Mucosa of descending colon (tissue), 3 donors: ENCODE measurements at regions not wholly inside any gene's neighbourhood (a gene's known extent, or its start where the extent isn't known, plus 50 kb on each side); places are given as distances from the start of the nearest gene placed in this dataset.

ENCODE experiments used
- ATAC-seq: fragments of 200-7000 bp; cut with Tn5 transposase; one replicate; pipeline ENCODE4 v1.9.1; 2020; ENCODE audit warnings: mild to moderate bottlenecking, moderate library complexity
- DNase-seq, 3 donors: peaks; one replicate each; pipeline ENCODE4 v3.0.0-alpha.2; 2020
- H3K36me3 ChIP-seq: fragments of 200-600 bp; one replicate; pipeline ENCODE4 v1.8.0; 2021; ENCODE audit warnings: low read depth, mild to moderate bottlenecking
- H3K4me1 ChIP-seq: fragments of 200-600 bp; one replicate; pipeline ENCODE4 v1.8.0; 2021; ENCODE audit warnings: low read depth, mild to moderate bottlenecking
- H3K4me3 ChIP-seq: fragments of 200-600 bp; one replicate; pipeline ENCODE4 v1.8.0; 2021; ENCODE audit warnings: mild to moderate bottlenecking
- H3K9me3 ChIP-seq: fragments of 200-600 bp; one replicate; pipeline ENCODE4 v1.8.0; 2021; ENCODE audit warnings: mild to moderate bottlenecking
- CTCF ChIP-seq: fragments of 200-600 bp; IDR thresholded peaks from one replicate; pipeline ENCODE4 v1.8.0; 2022; ENCODE audit warnings: antibody characterized with exemption, mild to moderate bottlenecking
- intact Hi-C, 2 donors: fragments of 100-400 bp; cut with DNase I in 1 of 2; cut with micrococcal nuclease in 1 of 2; formaldehyde crosslinking; loops; one replicate each; pipeline versions ENCODE4 v1.11.0 to v1.11.1; 2022; cut with DNase I, micrococcal nuclease
- donor health status: DM: no; HTN: no; CAD: no; lungs with moderate emphysema.
- donor health status: DM: no; HTN: no; CAD: no.
- donor health status: DM: no; HTN: yes; CAD: no.

DNA sequence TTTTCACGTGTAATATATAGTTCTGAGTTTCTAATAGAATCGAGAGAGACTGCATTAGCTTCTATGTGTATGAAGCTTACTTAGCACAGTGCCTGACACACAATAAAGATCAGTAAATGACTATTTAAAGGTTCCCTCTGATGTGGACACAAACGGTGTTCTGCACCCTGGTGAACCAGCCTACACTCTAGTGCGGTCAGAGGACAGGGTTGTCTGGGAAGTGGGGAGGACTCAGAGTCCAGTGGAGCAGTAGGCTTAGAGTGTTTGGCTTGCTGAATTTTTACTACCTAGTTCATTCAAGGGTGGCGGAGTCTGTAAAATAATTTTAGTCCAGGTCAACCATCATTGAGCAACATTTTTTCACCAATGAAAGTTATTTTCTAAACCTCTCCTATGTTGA, 77.8 kb downstream of the DIPK2A start:
- TF ChIP-seq CTCF = no peak
- Histone ChIP-seq H3K9me3 (no peaks in the 10 kb centered on the region), H3K4me3 (no peak overlapping the region), H3K36me3 (no peaks in the 10 kb centered on the region), H3K4me1 (no peaks in the 10 kb centered on the region)
- ATAC-seq (no peak), DNase-seq (no peak)
- intact Hi-C loops = no loop called here

GRCh38 chr3:144051211-144051610, 79.6 kb downstream of the DIPK2A start:
- intact Hi-C loops = no loop called here
- Histone ChIP-seq H3K4me1 (no peaks in the 10 kb centered on the region), H3K9me3 (no peaks in the 10 kb centered on the region), H3K4me3 (no peak overlapping the region), H3K36me3 (no peaks in the 10 kb centered on the region)
- DNase-seq (no peak), ATAC-seq (no peak)
- no peak for TF ChIP-seq CTCF

DNA sequence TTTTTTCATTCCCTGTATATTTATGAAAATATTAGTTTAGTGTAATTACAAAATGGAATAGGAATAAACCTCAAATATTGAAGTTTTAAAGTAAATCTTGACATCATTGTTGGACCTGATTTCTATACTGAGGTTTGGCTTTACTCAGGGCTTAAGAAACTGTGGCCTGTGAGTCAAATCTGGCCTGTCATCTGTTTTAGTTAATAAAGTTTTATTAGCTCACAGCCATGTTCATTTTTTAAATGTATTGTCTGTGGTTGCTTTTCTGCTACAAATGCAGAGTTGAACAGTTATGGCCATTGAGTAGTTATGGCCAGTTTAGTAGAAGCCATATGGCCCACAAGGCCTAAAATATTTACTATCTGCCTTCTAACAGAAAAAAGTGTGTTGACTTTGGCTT, 80.7 kb downstream of the DIPK2A start:
- no peak for ATAC-seq
- no peak for TF ChIP-seq CTCF
- no peak for DNase-seq
- no peak overlapping the region for H3K4me3 ChIP-seq
- no peaks in the 10 kb centered on the region for H3K36me3 ChIP-seq
- no peaks in the 10 kb centered on the region for H3K4me1 ChIP-seq
- H3K9me3 ChIP-seq = no peaks in the 10 kb centered on the region
- intact Hi-C loops = no loop called here

DNA sequence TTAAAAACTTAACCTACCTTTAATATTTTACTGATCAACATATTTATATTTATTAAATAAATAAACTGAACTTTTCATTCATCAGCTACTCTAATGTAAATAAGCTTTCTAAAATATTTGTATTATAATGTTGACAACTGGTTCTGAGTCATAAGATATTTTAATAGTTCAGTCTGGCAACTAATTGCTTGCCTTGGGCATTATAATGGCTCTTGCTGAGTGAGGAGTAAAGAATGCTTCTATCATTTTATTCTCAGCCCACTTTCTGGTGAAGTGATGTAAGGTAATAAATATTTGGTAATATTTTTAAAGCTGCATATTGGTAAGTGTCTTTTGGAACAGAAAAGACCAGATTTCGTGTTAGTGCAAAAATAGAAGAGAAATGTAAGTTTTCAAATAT, 81.5 kb downstream of the DIPK2A start:
- Histone ChIP-seq H3K36me3 (no peaks in the 10 kb centered on the region), H3K9me3 (no peaks in the 10 kb centered on the region), H3K4me1 (no peaks in the 10 kb centered on the region), H3K4me3 (no peak overlapping the region)
- no peak for DNase-seq
- no peak for TF ChIP-seq CTCF
- no peak for ATAC-seq
- intact Hi-C loops = no loop called here

DNA sequence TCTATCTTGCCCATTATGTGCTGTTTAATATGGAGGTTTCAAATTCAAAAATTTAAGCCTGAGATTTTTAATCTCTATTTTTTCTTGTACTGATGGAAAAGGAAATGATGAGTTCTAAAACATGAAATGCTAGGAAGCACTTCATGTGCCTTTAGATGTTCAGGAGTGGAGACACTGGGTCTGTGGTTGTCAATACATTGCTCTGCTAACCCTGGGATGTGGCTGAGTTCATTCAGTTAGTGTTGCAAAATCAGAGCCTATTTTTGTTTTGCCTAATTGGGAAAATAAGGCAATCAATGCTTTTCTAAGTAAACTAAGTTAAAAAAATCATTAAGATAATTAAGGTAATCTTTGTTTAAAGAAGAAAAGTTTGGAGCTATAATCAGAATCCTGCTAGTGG, 83.1 kb downstream of the DIPK2A start:
- Histone ChIP-seq H3K4me3 (no peak overlapping the region), H3K9me3 (no peaks in the 10 kb centered on the region), H3K36me3 (no peaks in the 10 kb centered on the region), H3K4me1 (no peaks in the 10 kb centered on the region)
- ATAC-seq (no peak), DNase-seq (no peak)
- intact Hi-C loops = no loop called here
- TF ChIP-seq CTCF = no peak

DNA sequence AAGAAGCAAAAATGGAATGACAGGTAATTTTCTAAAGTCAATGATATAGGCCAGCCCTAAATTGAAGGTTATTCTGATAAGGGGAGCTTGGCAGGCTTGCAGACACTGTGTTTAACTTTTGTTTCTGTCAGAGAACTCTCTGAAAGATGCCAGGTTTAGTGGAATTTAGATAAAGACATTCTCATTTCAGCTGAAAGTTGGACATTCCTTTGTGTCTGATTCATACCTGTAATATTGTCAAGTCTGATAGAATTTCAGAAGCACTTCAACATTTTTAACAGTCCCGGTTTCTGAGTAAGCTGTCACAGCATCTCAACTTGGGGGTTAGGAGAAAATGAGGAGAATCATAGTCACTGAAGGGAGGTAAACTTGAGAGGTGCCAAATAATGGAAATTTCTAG, 84.0 kb downstream of the DIPK2A start:
- no peak for TF ChIP-seq CTCF
- DNase-seq = no peak
- Histone ChIP-seq H3K36me3 (no peaks in the 10 kb centered on the region), H3K4me3 (no peak overlapping the region), H3K4me1 (no peaks in the 10 kb centered on the region), H3K9me3 (no peaks in the 10 kb centered on the region)
- intact Hi-C loops = no loop called here
- ATAC-seq = no peak
